ENCODE measurements at regions not wholly inside any gene's neighbourhood (a gene's known extent, or its start where the extent isn't known, plus 50 kb on each side); places are given as distances from the start of the nearest gene placed in this dataset.
"Not testable (repeated sequence)": the region's sequence is repeated elsewhere in the genome, so short reads cannot be mapped to it uniquely, and the experiment has no call there.

GRCh38 chr13:86920961-86921360, 750.2 kb upstream of the SLITRK5 start:
- DNase-seq (ENCODE audit: low spot score) (no peak), ATAC-seq (no peak)

- peak; percentile 64 for ATAC-seq
- DNase-seq (ENCODE audit: low spot score) = no peak
Observed at GRCh38 chr13:86922936-86923335, 748.2 kb upstream of the SLITRK5 start.

DNA sequence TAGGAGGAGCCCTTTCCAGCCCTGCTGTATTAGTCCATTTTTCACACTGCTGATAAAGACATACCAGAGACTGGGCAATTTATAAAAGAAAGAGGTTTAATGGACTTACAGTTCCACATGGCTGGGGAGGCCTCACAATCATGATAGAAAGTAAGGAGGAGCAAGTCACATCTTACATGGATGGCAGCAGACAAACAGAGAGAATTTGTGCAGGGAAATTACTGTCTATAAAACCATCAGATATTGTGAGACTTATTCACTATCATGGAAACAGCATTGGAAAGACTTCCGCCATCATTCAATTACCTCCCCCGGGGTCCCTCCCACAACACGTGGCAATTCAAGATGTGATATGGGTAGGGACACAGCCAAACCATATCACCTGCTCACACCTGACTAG, 744.3 kb upstream of the SLITRK5 start:
- DNase-seq (ENCODE audit: low spot score); ATAC-seq: not testable (repeated sequence)

GRCh38 chr13:86932776-86933334, 738.3 kb upstream of the SLITRK5 start:
- DNase-seq (ENCODE audit: low spot score) = no peak
- ATAC-seq = no peak

DNA sequence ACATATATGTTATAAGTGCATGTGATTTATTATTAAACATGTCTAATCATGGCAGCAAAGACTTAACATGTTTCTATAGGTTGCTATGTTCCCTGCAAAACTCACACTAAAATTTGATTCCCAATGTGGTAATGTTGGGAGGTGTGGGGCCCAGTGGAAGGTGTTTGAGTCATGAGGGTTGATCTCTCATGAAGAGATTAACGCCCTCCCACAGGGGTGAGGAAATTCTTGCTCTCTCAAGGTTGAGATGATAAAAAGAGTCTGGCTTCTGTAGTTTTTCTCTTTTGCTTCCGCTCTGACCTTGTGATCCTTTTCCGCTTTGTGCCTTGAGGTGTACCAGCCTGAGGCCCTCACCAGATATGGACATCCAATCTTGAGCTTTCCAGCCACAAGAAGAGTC, 737.5 kb upstream of the SLITRK5 start:
- ATAC-seq (no peak), DNase-seq (ENCODE audit: low spot score) (no peak)

GRCh38 chr13:86937316-86937715, 733.9 kb upstream of the SLITRK5 start:
- DNase-seq (ENCODE audit: low spot score) = no peak
- ATAC-seq = no peak

GRCh38 chr13:86945584-86945983, 725.6 kb upstream of the SLITRK5 start:
- peak; percentile 38 for ATAC-seq
- no peak for DNase-seq (ENCODE audit: low spot score)

GRCh38 chr13:86946734-86947133, 724.4 kb upstream of the SLITRK5 start:
- ATAC-seq (peak; percentile 82), DNase-seq (ENCODE audit: low spot score) (no peak)

- DNase-seq (ENCODE audit: low spot score) = no peak
- ATAC-seq = no peak
Observed at GRCh38 chr13:86954341-86954740, 716.8 kb upstream of the SLITRK5 start.

GRCh38 chr13:86960876-86961275, 710.3 kb upstream of the SLITRK5 start:
- ATAC-seq (no peak), DNase-seq (ENCODE audit: low spot score) (no peak)

- ATAC-seq = no peak
- no peak for DNase-seq (ENCODE audit: low spot score)
Observed at GRCh38 chr13:86974251-86974994, 696.7 kb upstream of the SLITRK5 start.

DNA sequence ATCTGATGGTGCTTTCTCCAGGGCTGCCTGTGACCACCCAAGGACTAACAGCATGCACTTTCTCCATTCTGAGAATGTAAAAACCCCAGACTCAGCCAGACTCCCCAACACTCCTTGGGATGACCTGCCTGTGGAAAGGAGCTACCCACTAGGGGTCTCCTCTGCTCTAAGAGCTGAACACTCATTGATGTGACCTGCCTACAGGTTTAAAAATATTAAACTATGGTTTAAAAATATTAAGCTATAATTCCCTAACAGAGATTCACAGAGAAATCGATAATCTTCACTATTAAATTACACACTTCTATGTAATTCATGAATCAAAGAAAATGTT, 696.2 kb upstream of the SLITRK5 start:
- peak; percentile 23 for ATAC-seq
- DNase-seq (ENCODE audit: low spot score) = no peak

- ATAC-seq = no peak
- DNase-seq (ENCODE audit: low spot score) = no peak
Observed at GRCh38 chr13:86976521-86977324, 694.4 kb upstream of the SLITRK5 start.

DNA sequence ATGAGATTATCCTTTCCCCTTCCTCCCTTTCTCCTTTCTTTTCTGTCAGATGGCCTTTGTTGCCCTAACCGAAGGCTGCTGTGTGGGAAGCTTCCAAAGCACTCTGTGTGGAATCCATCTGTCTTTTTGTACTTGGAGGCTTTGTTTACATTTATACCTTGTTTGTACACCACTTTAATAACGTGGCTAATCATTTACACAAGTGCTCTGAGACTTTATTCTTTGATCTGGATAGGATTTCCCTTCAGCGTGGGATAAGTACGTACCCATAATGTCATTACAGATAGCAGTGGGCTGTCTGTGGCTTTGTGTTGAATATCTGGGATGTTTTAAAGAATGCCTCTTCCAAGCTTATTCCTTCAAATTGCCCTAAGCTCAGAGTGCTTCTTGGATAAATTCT, 684.7 kb upstream of the SLITRK5 start:
- no peak for DNase-seq (ENCODE audit: low spot score)
- ATAC-seq = peak; percentile 91

DNA sequence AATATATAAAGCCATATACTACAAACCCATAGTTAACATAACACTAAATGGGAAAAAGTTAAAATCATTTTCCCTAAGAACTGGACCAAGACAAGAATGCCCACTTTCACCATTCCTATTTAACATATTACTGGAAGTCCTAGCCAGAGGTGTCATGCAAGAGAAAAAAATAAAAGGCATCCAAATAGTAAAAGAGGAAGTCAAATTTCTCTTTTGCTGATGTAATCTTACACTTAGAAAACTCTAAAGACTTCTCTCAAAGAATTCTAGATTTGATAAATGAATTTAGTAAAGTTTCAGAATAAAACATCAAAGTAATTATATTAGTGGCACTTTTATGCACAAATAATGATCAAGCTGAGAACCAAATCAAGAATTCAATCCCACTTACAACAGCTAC, 678.9 kb upstream of the SLITRK5 start:
- ATAC-seq = no peak

DNA sequence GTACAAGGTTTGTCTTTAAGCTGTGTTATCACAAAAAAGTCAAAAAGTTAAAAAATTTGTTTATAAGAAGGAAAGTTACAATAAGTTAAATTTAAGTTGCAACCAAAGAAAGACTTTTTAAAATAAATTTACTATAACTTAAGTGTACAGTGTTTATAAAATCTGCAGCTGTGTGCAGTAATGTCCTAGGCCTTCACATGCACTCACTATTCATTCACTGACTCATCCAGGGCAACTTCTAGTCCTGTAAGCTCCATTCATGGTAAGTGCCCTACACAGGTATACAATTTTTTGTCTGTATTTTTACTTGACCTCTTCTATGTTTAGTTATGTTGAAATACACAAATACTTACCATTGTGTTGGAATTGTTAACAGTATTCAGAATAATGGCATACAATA, 667.9 kb upstream of the SLITRK5 start:
- ATAC-seq (no peak), DNase-seq (ENCODE audit: low spot score) (no peak)

More for the DNA sequence above, 678.9 kb upstream of the SLITRK5 start:
- no peak for DNase-seq (ENCODE audit: low spot score)

DNA sequence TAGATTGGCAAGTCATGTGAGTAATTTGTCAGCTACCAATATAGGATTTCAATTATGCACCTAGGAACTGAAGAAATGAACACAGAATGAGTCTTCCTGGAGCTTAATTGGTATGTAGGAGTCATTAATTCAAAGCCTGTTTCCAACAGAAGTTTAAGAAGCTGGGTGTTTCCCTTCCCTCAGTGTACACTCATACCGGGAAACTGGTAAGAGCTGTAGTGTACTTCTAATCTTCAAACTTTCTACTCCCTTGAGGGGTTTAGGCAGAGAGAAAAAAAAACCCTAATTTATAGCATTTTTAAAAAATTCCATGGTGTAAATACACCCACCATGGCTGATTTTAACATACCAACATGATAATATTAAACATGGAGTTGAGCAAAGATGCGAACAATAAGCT, 665.7 kb upstream of the SLITRK5 start:
- DNase-seq (ENCODE audit: low spot score) = no peak
- ATAC-seq = no peak

DNA sequence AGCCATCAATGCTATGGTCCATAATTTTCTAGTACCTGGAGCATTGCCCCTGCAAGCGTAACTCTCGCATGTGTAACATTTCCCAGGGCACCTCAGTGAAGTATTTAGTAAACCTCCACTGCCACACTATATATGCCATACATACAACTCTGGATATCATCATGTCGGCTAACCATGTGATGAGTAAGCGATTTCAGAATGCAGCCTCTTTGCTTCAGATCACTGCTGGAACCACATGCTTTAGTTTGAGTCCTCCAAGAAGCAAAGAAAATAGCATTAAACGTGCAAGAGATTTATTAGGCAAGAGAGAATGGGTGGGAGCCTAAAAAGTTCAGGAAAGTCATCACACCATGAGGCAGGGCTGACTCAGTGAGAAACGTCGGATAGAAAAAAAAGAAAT, 635.6 kb upstream of the SLITRK5 start:
- DNase-seq (ENCODE audit: low spot score) (no peak), ATAC-seq (no peak)

- DNase-seq (ENCODE audit: low spot score) = no peak
- no peak for ATAC-seq
Observed at GRCh38 chr13:87042946-87043345, 628.2 kb upstream of the SLITRK5 start.

GRCh38 chr13:87052731-87053130, 618.4 kb upstream of the SLITRK5 start:
- ATAC-seq (no peak), DNase-seq (ENCODE audit: low spot score) (no peak)

DNA sequence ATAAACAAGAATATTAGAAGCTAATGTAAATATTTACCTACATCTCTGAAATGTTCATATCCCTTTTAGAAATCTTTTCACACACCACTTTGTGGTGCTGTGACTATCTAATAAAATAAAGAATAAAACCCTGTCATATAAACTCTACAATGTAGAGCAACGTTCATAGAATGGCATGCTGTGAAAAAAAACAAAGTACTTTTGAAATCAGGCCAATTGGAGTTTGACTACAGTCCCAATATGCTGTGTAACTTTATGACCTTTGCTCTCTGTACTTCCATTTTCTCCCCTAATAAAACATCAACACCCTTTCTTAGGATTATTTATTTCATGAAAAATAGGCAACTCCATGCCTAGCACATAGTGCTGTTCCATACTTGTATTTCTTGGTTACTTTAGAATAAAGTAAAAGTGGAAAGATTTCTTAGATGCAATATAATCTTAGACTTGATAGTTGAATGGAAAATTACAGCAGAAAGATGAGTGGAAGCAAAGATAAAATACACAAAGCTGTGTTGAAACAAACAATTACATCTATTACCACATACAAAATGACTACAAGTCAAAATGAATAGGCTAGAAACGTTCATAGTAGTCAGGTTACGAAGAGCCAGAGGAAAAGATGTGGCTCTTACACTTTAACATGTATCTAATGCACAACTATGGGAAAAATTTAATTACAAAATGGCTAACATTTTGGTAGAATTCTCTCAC, 613.2 kb upstream of the SLITRK5 start:
- DNase-seq (ENCODE audit: low spot score) (no peak), ATAC-seq (peak; percentile 93)
